ENCODE measurements at regions not wholly inside any gene's neighbourhood (a gene's known extent, or its start where the extent isn't known, plus 50 kb on each side); places are given as distances from the start of the nearest gene placed in this dataset.

DNA sequence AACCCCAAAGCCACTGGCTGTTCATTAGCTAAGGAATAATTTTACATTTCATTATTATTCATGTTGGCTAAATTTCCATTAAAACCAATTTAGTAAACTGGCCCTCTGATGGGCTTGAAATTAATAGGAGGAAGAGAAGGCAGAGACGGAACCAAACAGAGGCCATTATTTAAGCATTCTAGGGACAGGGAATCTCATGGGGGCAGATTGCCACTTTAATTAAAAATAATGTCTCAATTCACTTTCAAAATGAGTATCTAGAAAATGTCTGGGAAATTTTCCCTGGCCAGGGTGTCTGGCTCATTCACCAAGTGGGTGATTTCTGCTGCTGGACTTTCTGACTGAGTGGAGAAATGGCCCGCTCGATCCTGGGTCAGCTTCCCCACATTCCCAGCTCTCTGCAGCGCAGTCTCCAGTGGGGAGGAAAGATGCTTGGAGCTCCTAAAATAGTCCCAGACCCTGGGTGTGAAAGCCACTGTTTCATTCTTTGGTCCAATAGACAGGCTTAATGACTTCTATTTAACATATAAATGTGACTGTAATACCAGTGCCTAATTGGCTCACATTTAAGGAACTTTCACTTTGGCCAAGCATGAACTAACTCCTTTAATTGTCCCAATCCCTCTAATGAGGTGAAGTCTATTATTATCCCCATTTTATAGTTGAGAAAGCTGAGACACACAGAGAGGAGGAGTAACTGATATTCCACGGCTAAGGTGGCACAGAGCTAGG is 64.3 kb downstream of the IRX6 start:
- H3K9me3 ChIP-seq, result no peaks in the 10 kb centered on the region
- TF ChIP-seq, protein P1, sequence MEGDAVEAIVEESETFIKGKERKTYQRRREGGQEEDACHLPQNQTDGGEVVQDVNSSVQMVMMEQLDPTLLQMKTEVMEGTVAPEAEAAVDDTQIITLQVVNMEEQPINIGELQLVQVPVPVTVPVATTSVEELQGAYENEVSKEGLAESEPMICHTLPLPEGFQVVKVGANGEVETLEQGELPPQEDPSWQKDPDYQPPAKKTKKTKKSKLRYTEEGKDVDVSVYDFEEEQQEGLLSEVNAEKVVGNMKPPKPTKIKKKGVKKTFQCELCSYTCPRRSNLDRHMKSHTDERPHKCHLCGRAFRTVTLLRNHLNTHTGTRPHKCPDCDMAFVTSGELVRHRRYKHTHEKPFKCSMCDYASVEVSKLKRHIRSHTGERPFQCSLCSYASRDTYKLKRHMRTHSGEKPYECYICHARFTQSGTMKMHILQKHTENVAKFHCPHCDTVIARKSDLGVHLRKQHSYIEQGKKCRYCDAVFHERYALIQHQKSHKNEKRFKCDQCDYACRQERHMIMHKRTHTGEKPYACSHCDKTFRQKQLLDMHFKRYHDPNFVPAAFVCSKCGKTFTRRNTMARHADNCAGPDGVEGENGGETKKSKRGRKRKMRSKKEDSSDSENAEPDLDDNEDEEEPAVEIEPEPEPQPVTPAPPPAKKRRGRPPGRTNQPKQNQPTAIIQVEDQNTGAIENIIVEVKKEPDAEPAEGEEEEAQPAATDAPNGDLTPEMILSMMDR (IDR thresholded peaks at IDR 0.05), result no peak
- TF ChIP-seq EP300 (IDR thresholded peaks at IDR 0.05) (no peak), POLR2A (IDR thresholded peaks at IDR 0.05) (no peak), POLR2AphosphoS5 (IDR thresholded peaks at IDR 0.05) (no peak)
- no peaks in the 10 kb centered on the region for H3K27me3 ChIP-seq
- H3K4me3 ChIP-seq, result no peak overlapping the region
- no peaks in the 10 kb centered on the region for H3K4me1 ChIP-seq
- H3K27ac ChIP-seq, result no peak overlapping the region
- H3K36me3 ChIP-seq, result no peaks in the 10 kb centered on the region
- WGBS, 2 donors, result 89% methylated on average over 4 to 5 of the region's 5 CpGs
- ATAC-seq (ENCODE audit: low FRiP score in 2 of 2) (no peak), DNase-seq (no peak)

DNA sequence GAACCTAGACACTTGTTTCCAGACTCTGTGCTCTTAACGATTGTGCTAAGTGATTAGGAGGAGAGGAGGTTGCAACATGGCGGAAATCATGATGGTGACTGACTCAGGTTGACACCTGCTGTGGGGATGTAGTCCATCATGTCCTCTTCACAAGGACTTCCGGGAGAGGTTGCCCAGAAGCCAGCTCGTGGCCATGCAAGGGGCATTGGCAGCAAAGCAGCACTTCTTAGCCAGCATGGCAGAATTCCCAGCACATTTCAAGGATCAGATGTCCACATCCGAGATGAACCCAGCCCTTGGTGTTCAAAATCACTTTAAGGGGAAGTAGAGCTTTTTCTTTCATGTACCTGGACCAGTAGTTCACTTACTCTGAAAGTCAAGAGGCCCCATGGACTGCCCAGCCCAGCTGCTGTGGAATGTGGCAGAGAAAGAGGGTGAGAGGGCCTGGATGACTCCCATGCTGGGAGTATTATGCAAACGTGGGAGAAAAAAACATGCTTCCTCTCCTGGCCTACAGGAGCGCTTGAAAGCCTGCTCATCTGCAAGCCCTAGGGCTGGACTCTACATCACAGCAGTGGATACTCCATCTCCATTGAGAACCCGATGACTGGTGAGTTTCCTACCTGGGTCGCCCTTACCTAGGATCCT is 65.5 kb downstream of the IRX6 start:
- 56 to 66% methylated on average over 7 to 9 of the region's 9 CpGs for WGBS, 2 donors
- peak overlapping the region in 3 of 4 donors; percentile 6 to 48 (median 33) for H3K27ac ChIP-seq
- H3K27me3 ChIP-seq, result no peaks in the 10 kb centered on the region
- DNase-seq (peak in 1 of 2 donors; percentile 88), ATAC-seq (ENCODE audit: low FRiP score in 2 of 2) (peak; percentile 56 to 91)
- no peaks in the 10 kb centered on the region for H3K36me3 ChIP-seq
- TF ChIP-seq EP300 (IDR thresholded peaks at IDR 0.05) (peak in 1 of 4 donors; percentile 87), POLR2A (IDR thresholded peaks at IDR 0.05) (no peak), POLR2AphosphoS5 (IDR thresholded peaks at IDR 0.05) (peak; percentile 29 to 75)
- TF ChIP-seq, protein P1 (IDR thresholded peaks at IDR 0.05), result peak in 1 of 6 experiments; percentile 16
- no peaks in the 10 kb centered on the region for H3K9me3 ChIP-seq
- H3K4me3 ChIP-seq, result no peak overlapping the region
- H3K4me1 ChIP-seq, result no peaks in the 10 kb centered on the region

DNA sequence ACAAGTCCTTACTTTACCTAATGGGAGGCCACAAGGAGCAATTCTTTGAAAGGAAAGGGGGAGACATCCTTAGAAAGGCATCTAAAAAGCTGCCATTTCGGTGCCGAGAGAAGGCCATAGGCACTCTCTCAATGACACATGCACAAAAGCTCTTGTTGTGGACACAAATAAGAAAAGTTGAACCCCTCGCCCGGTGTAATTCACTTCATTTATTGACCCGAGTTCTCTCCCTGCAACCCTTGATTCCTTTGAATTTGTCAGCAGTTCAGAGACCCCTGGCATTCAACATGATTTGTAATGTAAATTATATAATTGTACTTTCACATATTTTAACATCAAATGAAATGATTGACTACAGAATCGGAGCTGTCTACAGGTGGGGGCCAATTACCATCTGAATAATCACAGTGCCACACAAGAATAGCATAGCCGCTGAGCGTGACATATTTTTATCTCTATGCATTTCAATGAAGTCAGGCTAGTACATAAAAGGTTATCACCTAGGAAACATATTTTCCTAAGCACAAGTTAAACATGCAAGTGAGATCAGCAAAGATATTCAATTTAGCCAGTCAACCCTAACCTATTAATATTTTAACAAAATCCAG is 66.7 kb downstream of the IRX6 start:
- Histone ChIP-seq H3K27ac (no peak overlapping the region), H3K4me3 (no peak overlapping the region), H3K36me3 (no peaks in the 10 kb centered on the region), H3K4me1 (no peaks in the 10 kb centered on the region), H3K9me3 (no peaks in the 10 kb centered on the region), H3K27me3 (no peaks in the 10 kb centered on the region)
- TF ChIP-seq, protein P1 (IDR thresholded peaks at IDR 0.05), result no peak
- no peak for TF ChIP-seq EP300 (IDR thresholded peaks at IDR 0.05)
- TF ChIP-seq POLR2AphosphoS5 (IDR thresholded peaks at IDR 0.05), result no peak
- TF ChIP-seq POLR2A (IDR thresholded peaks at IDR 0.05), result no peak
- DNase-seq (no peak), ATAC-seq (ENCODE audit: low FRiP score in 2 of 2) (no peak)
- 84 to 88% methylated on average over 8 of the region's 8 CpGs for WGBS, 2 donors

- H3K4me3 ChIP-seq, result no peak overlapping the region
- no peaks in the 10 kb centered on the region for H3K27me3 ChIP-seq
- no peak for DNase-seq
- ATAC-seq (ENCODE audit: low FRiP score in 2 of 2), result no peak
- H3K4me1 ChIP-seq, result no peaks in the 10 kb centered on the region
- WGBS, 2 donors, result 51 to 68% methylated on average over 2 of the region's 2 CpGs
- H3K27ac ChIP-seq, result no peak overlapping the region
- H3K36me3 ChIP-seq, result no peaks in the 10 kb centered on the region
- TF ChIP-seq, protein P1 (IDR thresholded peaks at IDR 0.05), result no peak
- H3K9me3 ChIP-seq, result no peaks in the 10 kb centered on the region
Measured at GRCh38 chr16:55391760-55392375, 67.9 kb downstream of the IRX6 start.
